RPMI7951 (cell line): ENCODE measurements at regions not wholly inside any gene's neighbourhood (a gene's known extent, or its start where the extent isn't known, plus 50 kb on each side); places are given as distances from the start of the nearest gene placed in this dataset.

Experiments used
- DNase-seq: peaks from one replicate; pipeline ENCODE4 v3.0.0-alpha.2; 2012; ENCODE audit warnings: low read depth

- DNase-seq: no peak
Observed at GRCh38 chr5:15209053-15209762, 290.8 kb upstream of the FBXL7 start.

- no peak for DNase-seq
Observed at GRCh38 chr5:15206133-15206532, 293.8 kb upstream of the FBXL7 start.

- peak; percentile 24 for DNase-seq
Observed at GRCh38 chr5:15203376-15203775, 296.6 kb upstream of the FBXL7 start.

DNA sequence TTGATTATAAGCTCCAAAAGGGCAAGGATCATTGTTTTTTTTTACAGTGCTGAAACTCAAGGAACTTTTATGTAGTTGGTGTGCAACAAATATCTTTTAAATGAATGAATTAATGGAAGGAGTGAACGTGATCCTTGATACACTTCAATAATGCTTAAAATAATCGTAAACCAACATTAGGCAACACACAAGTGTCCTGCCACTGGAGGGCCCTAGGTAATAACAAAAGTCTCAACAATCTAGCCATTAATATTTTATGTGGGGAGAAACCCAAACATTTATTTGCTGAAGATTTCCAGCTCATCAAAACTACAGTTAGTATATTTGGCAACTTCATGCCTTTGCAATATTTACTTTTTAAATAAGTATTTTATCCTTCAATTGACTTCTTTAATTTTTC lies 309.0 kb upstream of the FBXL7 start:
- DNase-seq: no peak

DNA sequence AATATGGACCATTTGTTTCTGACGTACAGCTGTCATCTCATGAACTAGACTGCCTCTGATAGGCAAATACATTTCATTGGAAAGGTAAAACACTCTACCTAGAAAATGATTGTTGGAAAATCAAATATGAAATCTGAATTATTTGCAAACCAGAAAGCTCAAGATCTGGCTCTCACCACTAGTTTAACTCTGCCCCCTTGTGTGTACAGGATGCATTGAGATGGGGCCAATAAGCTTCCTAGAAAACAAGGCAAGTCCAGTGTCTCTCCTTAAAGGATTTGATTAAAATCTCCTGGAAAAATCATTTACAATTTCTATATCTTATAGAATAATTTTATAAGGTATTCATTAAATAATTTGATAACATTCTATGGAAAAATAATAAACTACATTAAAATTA lies 311.9 kb upstream of the ANKH start:
- DNase-seq: no peak

DNA sequence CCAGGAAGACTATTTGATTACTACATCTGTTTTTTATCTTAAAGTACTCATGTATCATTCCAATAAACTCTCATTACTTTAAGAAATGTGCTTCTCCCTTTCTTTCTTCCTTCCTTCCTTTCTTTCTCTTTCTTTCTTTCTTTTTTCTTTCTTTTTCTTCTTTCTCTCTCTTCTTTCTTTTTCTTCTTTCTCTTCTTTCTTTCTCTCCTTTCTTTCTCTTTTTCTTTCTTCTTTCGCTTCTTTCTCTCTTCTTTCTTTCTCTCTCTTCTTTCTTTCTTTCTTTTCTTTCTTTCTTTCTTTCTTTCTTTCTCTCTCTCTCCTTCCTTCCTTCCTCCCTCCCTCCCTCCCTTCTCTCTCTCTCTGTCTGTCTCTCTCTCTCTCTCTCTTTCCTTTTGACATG lies 298.6 kb upstream of the ANKH start:
- DNase-seq: no peak

DNA sequence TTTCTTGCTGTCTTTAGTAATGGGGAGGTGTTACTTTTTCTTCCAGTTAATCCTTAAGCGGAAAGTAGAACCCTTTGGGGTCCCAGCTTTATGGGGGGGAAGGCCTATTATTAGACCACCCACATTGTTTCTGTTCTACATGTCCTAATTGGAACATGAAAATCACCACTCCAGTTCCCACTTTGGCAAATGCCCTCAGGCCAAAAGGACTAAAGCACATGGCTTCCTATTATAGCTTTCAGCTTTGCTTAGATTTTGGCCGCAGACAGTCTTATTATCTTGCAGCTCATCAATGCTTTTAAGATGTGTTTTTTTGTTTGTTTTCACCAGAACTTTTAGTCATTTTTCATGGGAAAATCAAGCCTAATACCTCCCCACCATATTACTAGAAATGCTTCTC lies 296.8 kb upstream of the ANKH start:
- DNase-seq: no peak

- DNase-seq: no peak
Observed at GRCh38 chr5:15160091-15160490, 288.5 kb upstream of the ANKH start.

DNA sequence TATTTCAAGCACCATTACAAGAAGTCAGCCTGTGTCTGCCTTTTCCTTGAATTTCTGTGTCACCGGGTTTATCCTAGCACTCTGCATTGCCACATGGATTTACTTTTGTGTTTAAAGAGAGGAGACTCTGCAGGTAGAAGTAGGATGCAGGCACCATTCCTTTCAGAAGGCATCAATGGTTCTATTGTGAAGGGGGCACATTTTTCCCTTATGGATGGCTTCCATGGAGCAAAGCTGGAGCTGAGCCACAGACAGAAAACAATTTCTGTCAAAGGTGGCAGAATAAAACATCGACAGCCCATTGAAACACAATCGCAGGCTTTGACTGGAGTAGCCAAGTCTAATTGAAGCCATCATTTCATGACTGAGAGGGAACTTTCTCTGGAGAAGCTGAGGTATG lies 288.0 kb upstream of the ANKH start:
- DNase-seq: no peak

- DNase-seq: no peak
Observed at GRCh38 chr5:15142458-15142857, 270.9 kb upstream of the ANKH start.

DNA sequence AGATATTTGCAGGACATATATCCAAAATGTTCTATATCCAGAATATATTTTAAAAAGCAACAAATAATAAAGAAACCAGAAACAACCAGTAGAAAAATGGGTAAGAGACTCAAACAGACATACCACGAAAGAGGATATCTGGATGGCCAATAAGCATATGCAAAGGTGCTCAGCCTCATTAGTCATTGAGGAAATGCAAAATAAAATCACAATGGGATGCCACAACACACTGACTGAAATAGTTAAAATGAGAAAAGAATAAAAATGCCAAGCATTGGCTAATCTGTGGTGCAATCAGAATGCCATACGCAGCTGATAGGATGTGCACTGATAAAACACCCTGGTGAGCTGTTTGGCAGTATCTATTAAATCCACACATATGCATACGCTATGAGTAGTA lies 265.8 kb upstream of the ANKH start:
- DNase-seq: no peak

DNA sequence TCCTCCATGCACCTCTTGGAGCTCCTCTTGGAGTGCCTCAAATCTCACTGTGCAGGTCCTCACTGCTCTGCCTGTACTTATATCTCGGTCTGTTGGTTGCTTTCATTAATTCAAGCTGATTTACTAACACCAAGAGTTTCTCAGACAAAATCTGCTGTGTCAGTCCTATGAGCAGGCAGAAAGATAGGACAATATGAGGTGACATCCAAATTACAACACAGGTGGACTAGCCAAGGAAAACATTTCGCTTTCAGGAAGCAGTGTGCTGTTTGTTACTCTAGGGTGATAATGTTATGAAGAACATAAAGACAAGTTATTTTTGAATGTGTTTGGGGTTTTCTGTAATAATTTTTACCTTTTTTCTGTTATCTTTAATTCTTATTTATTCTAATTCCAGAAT lies 264.1 kb upstream of the ANKH start:
- no peak for DNase-seq

DNA sequence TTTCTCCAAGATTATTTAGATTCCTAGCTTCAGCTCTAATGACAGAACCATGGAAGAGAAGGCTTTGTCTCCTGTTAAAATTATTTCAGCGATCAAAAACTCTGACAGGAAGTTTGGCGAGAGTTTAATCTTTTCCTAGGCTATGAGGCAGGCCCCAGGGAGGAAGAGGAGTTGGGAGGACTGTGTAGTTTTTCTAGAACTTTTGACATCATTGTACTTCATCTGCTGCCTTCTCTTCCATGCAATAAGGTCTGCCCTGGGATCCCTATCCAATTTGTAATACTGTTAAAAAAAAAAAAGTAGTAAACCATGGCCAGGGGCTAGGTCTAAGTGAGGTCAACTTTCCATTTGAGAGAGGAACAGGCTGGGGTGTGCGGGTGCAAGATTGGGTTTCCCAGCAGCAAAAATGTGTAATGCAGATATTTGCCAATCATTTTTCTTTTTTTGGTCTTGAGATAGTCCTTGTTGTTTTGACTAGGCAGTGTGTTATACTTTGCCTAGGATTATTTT lies 261.9 kb upstream of the ANKH start:
- DNase-seq: no peak

GRCh38 chr5:15132816-15133405 lies 261.3 kb upstream of the ANKH start:
- no peak for DNase-seq

DNA sequence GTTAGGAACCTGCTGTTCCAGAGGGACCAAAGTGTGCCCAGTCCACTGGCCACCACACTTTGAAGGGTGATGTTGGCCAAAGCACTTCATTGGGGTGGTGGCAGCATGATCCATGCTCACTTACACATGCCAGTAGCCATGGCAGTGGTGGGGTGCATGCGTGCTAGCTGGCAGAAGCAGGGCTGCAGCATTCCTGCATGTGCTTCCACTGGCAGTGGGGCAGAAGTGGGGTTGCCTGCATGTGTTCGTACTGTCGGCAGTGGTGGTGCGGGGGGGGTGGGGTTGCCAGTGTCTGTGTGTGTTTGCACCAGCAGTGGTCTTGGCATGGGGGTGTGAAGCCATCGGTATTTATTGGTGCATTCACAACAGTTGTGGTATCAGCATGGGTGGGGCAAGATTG lies 260.3 kb upstream of the ANKH start:
- no peak for DNase-seq

- no peak for DNase-seq
Observed at GRCh38 chr5:15124871-15125568, 253.4 kb upstream of the ANKH start.

- DNase-seq: no peak
Observed at GRCh38 chr5:15124461-15124860, 252.9 kb upstream of the ANKH start.

GRCh38 chr5:15117688-15118087 lies 246.1 kb upstream of the ANKH start:
- DNase-seq: no peak

DNA sequence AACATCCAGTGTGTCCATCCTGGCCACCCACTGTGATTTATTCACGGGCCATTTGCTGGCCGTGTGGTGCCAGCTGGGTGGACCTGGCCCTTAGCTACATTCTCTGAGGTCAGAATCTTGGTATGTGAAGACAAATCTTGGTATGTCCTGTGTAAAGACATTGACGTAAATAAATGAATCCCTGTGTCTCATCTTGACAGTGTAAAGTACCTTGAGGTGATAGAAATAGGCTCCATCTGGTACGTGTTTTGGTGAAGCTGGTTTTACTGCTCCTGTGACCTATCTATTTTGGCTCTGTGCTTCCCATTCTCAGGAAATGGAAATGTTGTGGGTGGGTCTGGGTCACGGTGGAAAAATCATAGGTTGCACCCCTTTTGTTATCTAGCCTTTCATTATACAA lies 245.4 kb upstream of the ANKH start:
- no peak for DNase-seq

DNA sequence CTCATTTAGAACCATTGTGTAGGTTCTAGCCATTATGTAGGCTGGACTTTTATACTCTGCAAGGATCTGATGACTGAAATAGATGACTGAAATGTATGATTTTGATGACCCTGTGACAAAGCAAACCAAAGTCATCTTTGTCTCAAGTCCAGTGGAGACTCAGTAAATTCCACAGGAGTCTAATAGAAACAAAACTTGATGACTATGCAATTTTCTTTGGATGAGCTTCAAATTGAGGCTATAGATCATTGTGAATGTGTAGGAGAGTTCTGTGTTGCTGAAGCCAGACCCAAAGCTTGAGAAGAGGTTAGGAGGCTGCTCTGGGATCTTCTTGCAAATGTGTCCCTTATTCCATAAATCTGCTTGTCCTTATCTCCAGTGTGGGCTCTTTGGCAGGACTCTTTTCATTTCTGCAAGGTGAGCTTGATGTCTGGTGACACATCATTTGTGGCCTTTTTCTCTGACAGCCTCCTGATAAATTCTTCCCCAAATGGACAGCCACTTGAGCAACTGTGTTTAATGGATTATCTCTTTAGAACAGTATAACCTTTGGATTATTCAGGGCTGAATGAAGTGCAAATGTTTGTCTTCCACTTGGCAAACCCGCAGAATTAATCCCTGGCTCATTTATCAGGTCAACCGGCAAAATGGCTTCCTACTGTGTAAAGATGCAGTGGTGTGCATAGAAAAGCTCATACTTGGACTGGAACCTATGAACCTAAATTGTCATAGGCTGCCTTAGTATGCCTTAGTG lies 235.1 kb upstream of the ANKH start:
- DNase-seq: no peak

GRCh38 chr5:15105799-15106393 lies 234.3 kb upstream of the ANKH start:
- peak; percentile 43 for DNase-seq

DNA sequence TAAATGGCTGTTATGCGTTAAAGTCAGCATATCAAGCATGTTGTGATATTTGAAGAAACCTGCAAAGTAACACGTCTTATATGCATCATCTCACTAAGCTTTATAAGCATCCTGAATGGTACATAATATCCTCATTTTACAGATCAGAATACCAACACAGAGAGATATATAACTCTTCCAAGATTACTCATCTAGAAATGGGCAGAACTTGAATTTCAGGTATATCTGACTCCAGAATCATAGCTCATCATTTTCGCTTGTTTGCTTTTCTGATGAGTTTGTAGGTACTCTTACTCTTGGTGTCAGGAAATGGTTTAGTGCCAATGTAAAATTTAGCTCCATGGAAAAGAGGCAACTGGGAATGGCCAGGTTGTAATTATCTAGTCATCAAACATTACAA lies 232.3 kb upstream of the ANKH start:
- DNase-seq: no peak
